K562 (cell line): ENCODE measurements at regions not wholly inside any gene's neighbourhood (a gene's known extent, or its start where the extent isn't known, plus 50 kb on each side); places are given as distances from the start of the nearest gene placed in this dataset.

ENCODE experiments used
- ARNT ChIP-seq, 2 experiments: fragments of 450-650 bp; IDR thresholded peaks; 2 replicates each; pipeline ENCODE4 v1.6.1; 2016; ENCODE audit warnings: mild to moderate bottlenecking in 1 of 2
- E2F8 ChIP-seq: fragments of 450-650 bp; IDR thresholded peaks from 2 replicates; pipeline ENCODE4 v1.7.1; 2018; ENCODE audit warnings: mild to moderate bottlenecking, low read depth; ENCODE audit not compliant: partially characterized antibody
- ELF1 ChIP-seq: fragments of 200-800 bp; sonication (Bioruptor generic); IDR thresholded peaks from 2 replicates; pipeline ENCODE4 v1.6.1; 2016; ENCODE audit warnings: missing genetic modification characterization, missing compliant biosample characterization
- GATA2 ChIP-seq: sonication (generic); formaldehyde crosslinking; IDR thresholded peaks from 2 replicates; pipeline ENCODE4 v1.4.0; 2020; ENCODE audit warnings: mild to moderate bottlenecking, missing genetic modification reagents
- GMEB1 ChIP-seq: fragments of 250-450 bp; sonication (Bioruptor Pico); IDR thresholded peaks from 2 replicates; pipeline ENCODE4 v1.4.0; 2020; ENCODE audit warnings: mild to moderate bottlenecking
- HDAC3 ChIP-seq: fragments of 450-650 bp; IDR thresholded peaks from 2 replicates; pipeline ENCODE4 v1.6.1; 2018; ENCODE audit warnings: borderline replicate concordance, mild to moderate bottlenecking, moderate library complexity; ENCODE audit not compliant: partially characterized antibody
- MCM7 ChIP-seq, 2 experiments: fragments of 450-650 bp; IDR thresholded peaks; 2 replicates each; pipeline ENCODE4 v1.6.1; 2016 to 2018
- NBN ChIP-seq: fragments of 450-650 bp; IDR thresholded peaks from 2 replicates; pipeline ENCODE4 v1.6.1; 2016; ENCODE audit warnings: low read depth, mild to moderate bottlenecking
- PYGO2 ChIP-seq: fragments of 450-650 bp; IDR thresholded peaks from 2 replicates; pipeline ENCODE4 v1.6.1; 2016; ENCODE audit warnings: mild to moderate bottlenecking, missing genetic modification characterization, moderate library complexity, missing compliant biosample characterization
- RAD51 ChIP-seq: fragments of 450-650 bp; IDR thresholded peaks from 2 replicates; pipeline ENCODE4 v1.7.1; 2016; ENCODE audit warnings: low read depth, mild to moderate bottlenecking, borderline replicate concordance
- RBBP5 ChIP-seq: fragments of 200-600 bp; sonication (generic); IDR thresholded peaks from 2 replicates; pipeline ENCODE4 v1.6.1; 2012; ENCODE audit warnings: borderline replicate concordance, mild to moderate bottlenecking, low read length, control low read depth, inconsistent platforms; ENCODE audit not compliant: insufficient read depth, poor library complexity, severe bottlenecking
- RBM14 ChIP-seq: fragments of 200-400 bp; formaldehyde crosslinking; IDR thresholded peaks from 2 replicates; pipeline ENCODE4 v1.6.1; 2018; ENCODE audit warnings: low read depth, mild to moderate bottlenecking, low read length, moderate library complexity, borderline replicate concordance; ENCODE audit not compliant: insufficient read depth
- TAF15 ChIP-seq: fragments of 200-400 bp; formaldehyde crosslinking; IDR thresholded peaks from 2 replicates; pipeline ENCODE4 v1.6.1; 2017; ENCODE audit warnings: mild to moderate bottlenecking, low read depth, low read length, moderate library complexity
- XRCC4 ChIP-seq: IDR thresholded peaks from one replicate; pipeline ENCODE4 v1.6.1; 2011; ENCODE audit not compliant: insufficient read depth, insufficient read length; ENCODE audit errors: extremely low read depth
- ZMIZ1 ChIP-seq, 2 experiments: fragments of 150-350 bp in 1 of 2; IDR thresholded peaks; 2 replicates each; pipeline ENCODE4 v1.6.1; 2012 to 2016; ENCODE audit warnings: low read depth in 2 of 2, low read length in 2 of 2, mild to moderate bottlenecking in 1 of 2, moderate library complexity in 1 of 2
- ZNF274 ChIP-seq: IDR thresholded peaks from 2 replicates; pipeline ENCODE4 v1.6.1; 2011; ENCODE audit warnings: low read depth, mild to moderate bottlenecking, low read length, moderate library complexity, borderline replicate concordance
- ZNF655 ChIP-seq: fragments of 250-450 bp; sonication (Bioruptor Pico); IDR thresholded peaks from 2 replicates; pipeline ENCODE4 v1.5.0; 2021

GRCh38 chr6:27133281-27134227 is 113.9 kb upstream of the PRSS16 start (continued):
- no peak for TF ChIP-seq E2F8
- 0 out of 2 replicates have a peak, but pooled peaks have one; percentile 18 for TF ChIP-seq NBN
- no peak for TF ChIP-seq ARNT (IDR thresholded peaks at IDR 0.05)
- no peak for TF ChIP-seq XRCC4
- TF ChIP-seq MCM7 (IDR thresholded peaks at IDR 0.05), result no peak
- TF ChIP-seq ZNF655, result peak; percentile 86
- TF ChIP-seq PYGO2, result no peak
- TF ChIP-seq TAF15, result peak; percentile 97
- peak; percentile 54 for TF ChIP-seq ZNF274
- 0 out of 2 replicates have a peak, but pooled peaks have one; percentile 10 for TF ChIP-seq RAD51
- TF ChIP-seq HDAC3, result peak; percentile 57
- no peak for TF ChIP-seq ZMIZ1 (IDR thresholded peaks at IDR 0.05; ENCODE audit: low read depth in 2 of 2, low read length in 2 of 2)
- TF ChIP-seq RBBP5, result peak; percentile 61
- TF ChIP-seq GATA2 (CRISPR knock-in tag), result no peak
- peak; percentile 98; the same call in 1 of the 2 replicates for TF ChIP-seq RBM14
- no peak for TF ChIP-seq ELF1 (tag)
- TF ChIP-seq GMEB1 (CRISPR knock-in tag), result peak; percentile 40; the same call in 1 of the 2 replicates
